ENCODE measurements at regions not wholly inside any gene's neighbourhood (a gene's known extent, or its start where the extent isn't known, plus 50 kb on each side); places are given as distances from the start of the nearest gene placed in this dataset.

- no peak for DNase-seq (ENCODE audit: low read depth)
- no peaks in the 10 kb centered on the region for H3K36me3 ChIP-seq (ENCODE audit: control insufficient read depth, insufficient read depth, low read length)
- no peak for TF ChIP-seq CTCF (IDR thresholded peaks at IDR 0.05; ENCODE audit: insufficient read depth, low read length, poor library complexity, severe bottlenecking)
- no peaks in the 10 kb centered on the region for H3K27me3 ChIP-seq (ENCODE audit: control insufficient read depth, insufficient read depth, low read length)
- H3K4me3 ChIP-seq (ENCODE audit: low read depth, low read length) = no peak overlapping the region
Measured at GRCh38 chr2:13480057-13480456, 763.3 kb downstream of the TRIB2 start.

- no peak for TF ChIP-seq CTCF (IDR thresholded peaks at IDR 0.05; ENCODE audit: insufficient read depth, low read length, poor library complexity, severe bottlenecking)
Measured at GRCh38 chr2:13481201-13481600, 764.5 kb downstream of the TRIB2 start.

GRCh38 chr2:13485256-13485655 lies 768.5 kb downstream of the TRIB2 start:
- Histone ChIP-seq H3K4me3 (ENCODE audit: low read depth, low read length) (no peak overlapping the region), H3K27me3 (ENCODE audit: control insufficient read depth, insufficient read depth, low read length) (no peaks in the 10 kb centered on the region), H3K36me3 (ENCODE audit: control insufficient read depth, insufficient read depth, low read length) (no peaks in the 10 kb centered on the region)
- TF ChIP-seq CTCF (IDR thresholded peaks at IDR 0.05; ENCODE audit: insufficient read depth, low read length, poor library complexity, severe bottlenecking) = no peak
- no peak for DNase-seq (ENCODE audit: low read depth)

More at GRCh38 chr2:13481201-13481600, 764.5 kb downstream of the TRIB2 start:
- H3K36me3 ChIP-seq (ENCODE audit: control insufficient read depth, insufficient read depth, low read length) = no peaks in the 10 kb centered on the region
- no peak for DNase-seq (ENCODE audit: low read depth)
- no peaks in the 10 kb centered on the region for H3K27me3 ChIP-seq (ENCODE audit: control insufficient read depth, insufficient read depth, low read length)
- H3K4me3 ChIP-seq (ENCODE audit: low read depth, low read length) = no peak overlapping the region

GRCh38 chr2:13488965-13489364 lies 772.2 kb downstream of the TRIB2 start:
- H3K36me3 ChIP-seq (ENCODE audit: control insufficient read depth, insufficient read depth, low read length) = no peaks in the 10 kb centered on the region
- no peak for DNase-seq (ENCODE audit: low read depth)
- no peaks in the 10 kb centered on the region for H3K27me3 ChIP-seq (ENCODE audit: control insufficient read depth, insufficient read depth, low read length)
- no peak overlapping the region for H3K4me3 ChIP-seq (ENCODE audit: low read depth, low read length)
- TF ChIP-seq CTCF (IDR thresholded peaks at IDR 0.05; ENCODE audit: insufficient read depth, low read length, poor library complexity, severe bottlenecking) = no peak

GRCh38 chr2:13492262-13492661 lies 775.5 kb downstream of the TRIB2 start:
- DNase-seq (ENCODE audit: low read depth) = no peak
- Histone ChIP-seq H3K27me3 (ENCODE audit: control insufficient read depth, insufficient read depth, low read length) (no peaks in the 10 kb centered on the region), H3K4me3 (ENCODE audit: low read depth, low read length) (no peak overlapping the region), H3K36me3 (ENCODE audit: control insufficient read depth, insufficient read depth, low read length) (no peaks in the 10 kb centered on the region)
- TF ChIP-seq CTCF (IDR thresholded peaks at IDR 0.05; ENCODE audit: insufficient read depth, low read length, poor library complexity, severe bottlenecking) = no peak

GRCh38 chr2:13495051-13495450 lies 778.3 kb downstream of the TRIB2 start:
- DNase-seq (ENCODE audit: low read depth) = no peak
- TF ChIP-seq CTCF (IDR thresholded peaks at IDR 0.05; ENCODE audit: insufficient read depth, low read length, poor library complexity, severe bottlenecking) = no peak

More at GRCh38 chr2:13495051-13495450, 778.3 kb downstream of the TRIB2 start:
- Histone ChIP-seq H3K36me3 (ENCODE audit: control insufficient read depth, insufficient read depth, low read length) (no peaks in the 10 kb centered on the region), H3K27me3 (ENCODE audit: control insufficient read depth, insufficient read depth, low read length) (no peaks in the 10 kb centered on the region), H3K4me3 (ENCODE audit: low read depth, low read length) (no peak overlapping the region)

All from kidney epithelial cell (primary cell).